ENCODE measurements at regions not wholly inside any gene's neighbourhood (a gene's known extent, or its start where the extent isn't known, plus 50 kb on each side); places are given as distances from the start of the nearest gene placed in this dataset.
"Not testable (repeated sequence)": the region's sequence is repeated elsewhere in the genome, so short reads cannot be mapped to it uniquely, and the experiment has no call there.

GRCh38 chr7:85290269-85290668 lies 103.4 kb upstream of the SEMA3D start:
- no peak overlapping the region for H3K4me3 ChIP-seq (ENCODE audit: low read depth, low read length)
- H3K27me3 ChIP-seq (ENCODE audit: control insufficient read depth, insufficient read depth, low read length): no peaks in the 10 kb centered on the region
- H3K4me1 ChIP-seq (ENCODE audit: control insufficient read depth, insufficient read depth, low read length): no peaks in the 10 kb centered on the region
- DNase-seq (ENCODE audit: low read depth in 4 of 6, low spot score in 6 of 6): no peak
- no peak overlapping the region for H3K27ac ChIP-seq (ENCODE audit: low read depth, low read length)
- WGBS (ENCODE audit: insufficient coverage): no CpG with 5 or more reads among the region's 2 CpGs
- no peaks in the 10 kb centered on the region for H3K36me3 ChIP-seq (ENCODE audit: control insufficient read depth, insufficient read depth, low read length)
- no peaks in the 10 kb centered on the region for H3K9me3 ChIP-seq (ENCODE audit: control insufficient read depth, insufficient read depth, low read length)

- Histone ChIP-seq H3K9me3 (ENCODE audit: control insufficient read depth, insufficient read depth, low read length) (no peaks in the 10 kb centered on the region), H3K36me3 (ENCODE audit: control insufficient read depth, insufficient read depth, low read length) (no peaks in the 10 kb centered on the region), H3K27ac (ENCODE audit: low read depth, low read length) (no peak overlapping the region), H3K27me3 (ENCODE audit: control insufficient read depth, insufficient read depth, low read length) (no peaks in the 10 kb centered on the region), H3K4me1 (ENCODE audit: control insufficient read depth, insufficient read depth, low read length) (no peaks in the 10 kb centered on the region), H3K4me3 (ENCODE audit: low read depth, low read length) (no peak overlapping the region)
- WGBS (ENCODE audit: insufficient coverage): no CpG with 5 or more reads among the region's 4 CpGs
- DNase-seq (ENCODE audit: low read depth in 4 of 6, low spot score in 6 of 6): no peak
Observed at GRCh38 chr7:85289279-85289678, 102.4 kb upstream of the SEMA3D start.

DNA sequence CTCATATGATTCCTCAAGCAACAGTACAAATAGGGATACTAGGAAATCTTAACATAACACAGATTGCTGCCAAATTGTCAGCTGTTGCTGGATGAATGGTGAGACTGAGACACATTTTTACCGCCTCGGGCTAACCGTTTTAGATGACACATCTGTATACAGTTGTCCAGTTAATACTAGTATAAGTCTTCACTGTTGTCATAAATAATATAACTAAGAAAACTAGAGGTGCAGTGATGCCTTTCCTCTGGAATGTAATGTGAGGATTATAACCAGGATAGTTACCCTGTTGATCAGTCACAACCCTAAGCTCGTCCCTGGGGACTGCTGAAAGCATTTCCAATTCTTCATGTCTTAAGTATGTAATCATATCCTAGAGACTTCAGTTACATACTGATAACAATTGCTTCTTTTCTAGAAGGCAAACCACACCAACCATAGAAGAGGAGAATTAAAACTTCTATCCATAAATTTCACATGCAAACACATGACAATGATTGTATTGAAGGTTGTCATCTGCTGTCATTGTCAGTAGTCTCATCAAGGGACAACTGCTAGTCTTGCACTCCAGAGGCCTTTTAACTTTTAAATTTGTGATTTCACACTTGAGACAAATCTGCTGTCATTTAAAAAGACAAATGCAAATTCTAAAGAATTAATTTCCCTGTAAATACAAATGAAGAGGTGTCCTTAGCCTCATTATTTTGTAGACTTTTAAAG lies 100.4 kb upstream of the SEMA3D start:
- no CpG with 5 or more reads among the region's 4 CpGs for WGBS (ENCODE audit: insufficient coverage)
- no peak for DNase-seq (ENCODE audit: low read depth in 4 of 6, low spot score in 6 of 6)
- Histone ChIP-seq H3K9me3 (ENCODE audit: control insufficient read depth, insufficient read depth, low read length) (no peaks in the 10 kb centered on the region), H3K4me3 (ENCODE audit: low read depth, low read length) (no peak overlapping the region), H3K4me1 (ENCODE audit: control insufficient read depth, insufficient read depth, low read length) (no peaks in the 10 kb centered on the region), H3K27ac (ENCODE audit: low read depth, low read length) (no peak overlapping the region), H3K36me3 (ENCODE audit: control insufficient read depth, insufficient read depth, low read length) (no peaks in the 10 kb centered on the region), H3K27me3 (ENCODE audit: control insufficient read depth, insufficient read depth, low read length) (no peaks in the 10 kb centered on the region)

DNA sequence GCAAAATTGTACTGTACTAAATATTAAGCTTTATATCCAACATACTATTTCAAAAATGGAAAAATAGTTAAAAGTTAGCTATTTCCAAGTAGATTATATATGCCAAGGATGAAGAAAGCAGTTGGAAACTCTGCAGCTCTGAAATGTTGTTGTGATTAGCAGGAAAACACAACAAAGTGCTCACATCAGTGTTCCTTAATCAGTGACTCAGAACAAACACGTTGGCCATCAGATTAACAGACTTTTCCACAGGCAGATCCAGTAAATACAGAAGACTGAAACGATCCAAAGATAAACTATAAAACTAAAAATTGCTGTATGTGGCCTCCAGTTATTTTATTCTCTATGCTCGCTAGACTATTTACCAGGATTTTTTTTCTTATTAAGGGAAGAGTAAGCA lies 99.6 kb upstream of the SEMA3D start:
- H3K9me3 ChIP-seq (ENCODE audit: control insufficient read depth, insufficient read depth, low read length): no peaks in the 10 kb centered on the region
- H3K4me1 ChIP-seq (ENCODE audit: control insufficient read depth, insufficient read depth, low read length): no peaks in the 10 kb centered on the region
- peak in 1 of 6 donors; percentile 27 for DNase-seq (ENCODE audit: low read depth in 4 of 6, low spot score in 6 of 6)
- no peak overlapping the region for H3K4me3 ChIP-seq (ENCODE audit: low read depth, low read length)
- H3K27me3 ChIP-seq (ENCODE audit: control insufficient read depth, insufficient read depth, low read length): no peaks in the 10 kb centered on the region
- WGBS (ENCODE audit: insufficient coverage): no CpG with 5 or more reads among the region's 3 CpGs
- no peak overlapping the region for H3K27ac ChIP-seq (ENCODE audit: low read depth, low read length)
- H3K36me3 ChIP-seq (ENCODE audit: control insufficient read depth, insufficient read depth, low read length): no peaks in the 10 kb centered on the region

DNA sequence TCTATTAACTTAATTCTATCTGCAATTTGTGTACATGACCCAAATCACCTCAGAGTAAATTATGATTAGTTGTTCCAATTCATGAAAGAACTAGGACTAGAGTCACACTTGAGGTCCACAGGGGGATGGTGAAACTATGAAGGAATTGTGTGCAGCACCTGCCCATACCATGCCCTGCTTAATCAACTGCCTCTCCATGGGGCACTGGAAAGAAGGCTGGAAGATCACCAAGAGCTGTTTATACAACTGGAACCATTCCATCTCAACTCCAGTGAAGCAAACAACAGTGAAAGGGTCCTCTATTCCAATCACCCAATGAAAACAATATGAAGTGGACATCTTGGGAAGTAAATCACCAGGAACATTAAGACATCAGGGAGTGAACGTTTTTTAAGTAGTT lies 98.7 kb upstream of the SEMA3D start:
- DNase-seq (ENCODE audit: low read depth in 4 of 6, low spot score in 6 of 6): peak; percentile 15 to 75 (median 32)
- Histone ChIP-seq H3K4me3 (ENCODE audit: low read depth, low read length) (no peak overlapping the region), H3K9me3 (ENCODE audit: control insufficient read depth, insufficient read depth, low read length) (no peaks in the 10 kb centered on the region), H3K27me3 (ENCODE audit: control insufficient read depth, insufficient read depth, low read length) (no peaks in the 10 kb centered on the region), H3K27ac (ENCODE audit: low read depth, low read length) (no peak overlapping the region), H3K36me3 (ENCODE audit: control insufficient read depth, insufficient read depth, low read length) (no peaks in the 10 kb centered on the region), H3K4me1 (ENCODE audit: control insufficient read depth, insufficient read depth, low read length) (no peaks in the 10 kb centered on the region)
- no CpG with 5 or more reads among the region's 1 CpG for WGBS (ENCODE audit: insufficient coverage)

GRCh38 chr7:85275204-85275603 lies 88.3 kb upstream of the SEMA3D start:
- WGBS (ENCODE audit: insufficient coverage): 78% methylated on average over 1 of the region's 5 CpGs
- no peak overlapping the region for H3K27ac ChIP-seq (ENCODE audit: low read depth, low read length)
- no peaks in the 10 kb centered on the region for H3K9me3 ChIP-seq (ENCODE audit: control insufficient read depth, insufficient read depth, low read length)
- no peak for DNase-seq (ENCODE audit: low read depth in 4 of 6, low spot score in 6 of 6)
- H3K4me3 ChIP-seq (ENCODE audit: low read depth, low read length): no peak overlapping the region
- H3K27me3 ChIP-seq (ENCODE audit: control insufficient read depth, insufficient read depth, low read length): no peaks in the 10 kb centered on the region
- no peaks in the 10 kb centered on the region for H3K36me3 ChIP-seq (ENCODE audit: control insufficient read depth, insufficient read depth, low read length)
- H3K4me1 ChIP-seq (ENCODE audit: control insufficient read depth, insufficient read depth, low read length): no peaks in the 10 kb centered on the region

GRCh38 chr7:85274454-85274853 lies 87.6 kb upstream of the SEMA3D start:
- no peak overlapping the region for H3K4me3 ChIP-seq (ENCODE audit: low read depth, low read length)
- H3K36me3 ChIP-seq (ENCODE audit: control insufficient read depth, insufficient read depth, low read length): no peaks in the 10 kb centered on the region
- H3K9me3 ChIP-seq (ENCODE audit: control insufficient read depth, insufficient read depth, low read length): no peaks in the 10 kb centered on the region
- H3K27me3 ChIP-seq (ENCODE audit: control insufficient read depth, insufficient read depth, low read length): no peaks in the 10 kb centered on the region
- H3K4me1 ChIP-seq (ENCODE audit: control insufficient read depth, insufficient read depth, low read length): no peaks in the 10 kb centered on the region
- WGBS (ENCODE audit: insufficient coverage): 10% methylated on average over 1 of the region's 1 CpG
- H3K27ac ChIP-seq (ENCODE audit: low read depth, low read length): no peak overlapping the region
- DNase-seq (ENCODE audit: low read depth in 4 of 6, low spot score in 6 of 6): no peak

DNA sequence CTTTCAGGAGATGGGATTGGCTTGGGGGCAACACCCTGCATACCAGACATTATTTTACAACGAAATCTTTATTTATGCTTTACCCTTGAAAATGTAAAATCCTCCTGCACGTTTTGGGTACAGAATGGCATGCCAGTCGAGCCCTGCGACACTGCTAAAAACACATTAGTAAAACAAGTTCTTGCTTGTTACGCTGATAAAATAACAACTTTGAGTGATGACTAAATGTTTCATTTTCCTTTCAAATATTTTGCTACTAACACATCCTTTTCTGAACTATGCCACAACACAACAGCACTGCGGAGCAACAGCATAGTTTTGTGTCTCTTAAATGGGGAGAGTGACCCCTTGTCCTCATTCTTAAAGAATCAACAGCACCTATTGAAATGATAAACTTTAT lies 76.0 kb upstream of the SEMA3D start:
- H3K9me3 ChIP-seq (ENCODE audit: control insufficient read depth, insufficient read depth, low read length): no peaks in the 10 kb centered on the region
- H3K36me3 ChIP-seq (ENCODE audit: control insufficient read depth, insufficient read depth, low read length): no peaks in the 10 kb centered on the region
- WGBS (ENCODE audit: insufficient coverage): 90% methylated on average over 2 of the region's 6 CpGs
- no peak for DNase-seq (ENCODE audit: low read depth in 4 of 6, low spot score in 6 of 6)
- H3K27ac ChIP-seq (ENCODE audit: low read depth, low read length): no peak overlapping the region
- H3K4me3 ChIP-seq (ENCODE audit: low read depth, low read length): no peak overlapping the region
- no peaks in the 10 kb centered on the region for H3K27me3 ChIP-seq (ENCODE audit: control insufficient read depth, insufficient read depth, low read length)
- no peaks in the 10 kb centered on the region for H3K4me1 ChIP-seq (ENCODE audit: control insufficient read depth, insufficient read depth, low read length)

- H3K4me1 ChIP-seq (ENCODE audit: control insufficient read depth, insufficient read depth, low read length): no peaks in the 10 kb centered on the region
- WGBS (ENCODE audit: insufficient coverage): 100% methylated on average over 1 of the region's 2 CpGs
- H3K9me3 ChIP-seq (ENCODE audit: control insufficient read depth, insufficient read depth, low read length): no peaks in the 10 kb centered on the region
- no peak overlapping the region for H3K4me3 ChIP-seq (ENCODE audit: low read depth, low read length)
- H3K36me3 ChIP-seq (ENCODE audit: control insufficient read depth, insufficient read depth, low read length): no peaks in the 10 kb centered on the region
- DNase-seq (ENCODE audit: low read depth in 4 of 6, low spot score in 6 of 6): no peak
- H3K27ac ChIP-seq (ENCODE audit: low read depth, low read length): no peak overlapping the region
- H3K27me3 ChIP-seq (ENCODE audit: control insufficient read depth, insufficient read depth, low read length): no peaks in the 10 kb centered on the region
Observed at GRCh38 chr7:85261336-85261735, 74.5 kb upstream of the SEMA3D start.

- WGBS (ENCODE audit: insufficient coverage): 92% methylated on average over 19 of the region's 19 CpGs
- not testable (repeated sequence) for H3K27me3 ChIP-seq (ENCODE audit: control insufficient read depth, insufficient read depth, low read length); H3K36me3 ChIP-seq (ENCODE audit: control insufficient read depth, insufficient read depth, low read length); H3K9me3 ChIP-seq (ENCODE audit: control insufficient read depth, insufficient read depth, low read length); H3K4me3 ChIP-seq (ENCODE audit: low read depth, low read length); DNase-seq (ENCODE audit: low read depth in 4 of 6, low spot score in 6 of 6); H3K4me1 ChIP-seq (ENCODE audit: control insufficient read depth, insufficient read depth, low read length); H3K27ac ChIP-seq (ENCODE audit: low read depth, low read length)
Observed at GRCh38 chr7:85249787-85250186, 62.9 kb upstream of the SEMA3D start.

Measured in spinal cord (tissue), 9 donors.